Gastroesophageal sphincter (tissue), 4 donors: ENCODE measurements at regions not wholly inside any gene's neighbourhood (a gene's known extent, or its start where the extent isn't known, plus 50 kb on each side); places are given as distances from the start of the nearest gene placed in this dataset.

Source experiments
- ATAC-seq: fragments of 150-250 bp; one replicate; pipeline ENCODE4 v1.9.1; 2016; ENCODE audit warnings: mild to moderate bottlenecking, moderate library complexity
- H3K27ac ChIP-seq, 4 donors: fragments of 200-600 bp; sonication (generic) in 3 of 4; 1 replicate in 3 of 4; 2 replicates in 1 of 4; pipeline ENCODE4 v1.5.1; 2016 to 2019
- H3K27me3 ChIP-seq: fragments of 200-600 bp; sonication (generic); one replicate; pipeline ENCODE4 v1.5.1; 2019
- H3K36me3 ChIP-seq, 2 donors: fragments of 200-600 bp; sonication (generic); one replicate each; pipeline ENCODE4 v1.5.1; 2019; ENCODE audit warnings: control low read depth in 1 of 2
- H3K4me1 ChIP-seq, 3 donors: fragments of 200-600 bp; sonication (generic); 1 replicate in 2 of 3; 2 replicates in 1 of 3; pipeline ENCODE4 v1.5.1; 2016 to 2019; ENCODE audit warnings: control low read depth in 2 of 3
- H3K4me3 ChIP-seq, 2 donors: fragments of 200-600 bp; sonication (generic); one replicate each; pipeline ENCODE4 v1.5.1; 2019; ENCODE audit warnings: mild to moderate bottlenecking in 1 of 2, moderate library complexity in 1 of 2
- H3K9me3 ChIP-seq, 3 donors: fragments of 200-600 bp; sonication (generic); one replicate each; pipeline ENCODE4 v1.5.1; 2017 to 2019; ENCODE audit warnings: control low read depth in 2 of 3
- CTCF ChIP-seq, 4 experiments: fragments of 200-600 bp in 2 of 4; fragments of 450-650 bp in 2 of 4; sonication (generic) in 1 of 4; IDR thresholded peaks; one replicate each; pipeline ENCODE4 v1.5.1; 2017 to 2019; ENCODE audit warnings: antibody characterized with exemption in 4 of 4, mild to moderate bottlenecking in 2 of 4, moderate library complexity in 2 of 4
- EP300 ChIP-seq: sonication (generic); formaldehyde crosslinking; IDR thresholded peaks from one replicate; pipeline ENCODE4 v1.6.1; 2017; ENCODE audit warnings: antibody characterized with exemption, mild to moderate bottlenecking
- POLR2A ChIP-seq, 2 donors: fragments of 450-650 bp; IDR thresholded peaks; one replicate each; pipeline ENCODE4 v1.6.1; 2017; ENCODE audit warnings: antibody characterized with exemption in 2 of 2, mild to moderate bottlenecking in 2 of 2, moderate library complexity in 1 of 2
- POLR2AphosphoS5 ChIP-seq: sonication (generic); formaldehyde crosslinking; IDR thresholded peaks from one replicate; pipeline ENCODE4 v1.6.1; 2017; ENCODE audit warnings: antibody characterized with exemption
- WGBS, 2 donors: methylation state at CpG; one replicate each; pipeline ENCODE4 v1.1.5; 2018; ENCODE audit warnings: low coverage in 1 of 2; 5-methylcytosine and 5-hydroxymethylcytosine counted together

GRCh38 chr5:136686192-136686872 lies 321.0 kb upstream of the TRPC7 start:
- H3K27ac ChIP-seq = no peak overlapping the region
- peaks cover 0 to 41% (median 0%) of the 10 kb centered on the region in 3 donors for H3K9me3 ChIP-seq
- no peak overlapping the region for H3K4me3 ChIP-seq
- WGBS, 2 donors = 20% methylated on average over 1 of the region's 1 CpG; no CpG with 5 or more reads in 1 of the 2 donors
- TF ChIP-seq CTCF (IDR thresholded peaks at IDR 0.05) (no peak), POLR2AphosphoS5 (no peak), EP300 (no peak), POLR2A (IDR thresholded peaks at IDR 0.05) (no peak)
- H3K4me1 ChIP-seq = no peaks in the 10 kb centered on the region
- no peaks in the 10 kb centered on the region for H3K36me3 ChIP-seq
- no peaks in the 10 kb centered on the region for H3K27me3 ChIP-seq
- ATAC-seq = no peak

- H3K9me3 ChIP-seq = peaks cover 0 to 25% (median 0%) of the 10 kb centered on the region in 3 donors
- no peak for ATAC-seq
- no peaks in the 10 kb centered on the region for H3K27me3 ChIP-seq
- H3K4me1 ChIP-seq = no peaks in the 10 kb centered on the region
- no peak overlapping the region for H3K27ac ChIP-seq
- H3K4me3 ChIP-seq = no peak overlapping the region
- H3K36me3 ChIP-seq = no peaks in the 10 kb centered on the region
- no CpG with 5 or more reads among the region's 1 CpG for WGBS, 2 donors
- TF ChIP-seq EP300 = no peak
- no peak for TF ChIP-seq POLR2AphosphoS5
- TF ChIP-seq POLR2A (IDR thresholded peaks at IDR 0.05) = no peak
- no peak for TF ChIP-seq CTCF (IDR thresholded peaks at IDR 0.05)
These were observed 317.6 kb upstream of the TRPC7 start for GRCh38 chr5:136682986-136683385.

GRCh38 chr5:136679233-136679632 lies 313.9 kb upstream of the TRPC7 start:
- Histone ChIP-seq H3K27ac (no peak overlapping the region), H3K9me3 (no peaks in the 10 kb centered on the region), H3K4me1 (no peaks in the 10 kb centered on the region), H3K4me3 (no peak overlapping the region), H3K36me3 (no peaks in the 10 kb centered on the region), H3K27me3 (no peaks in the 10 kb centered on the region)
- 56 to 82% methylated on average over 8 to 9 of the region's 9 CpGs for WGBS, 2 donors
- ATAC-seq = no peak
- no peak for TF ChIP-seq EP300

- no peaks in the 10 kb centered on the region for H3K36me3 ChIP-seq
- H3K27ac ChIP-seq = no peak overlapping the region
- no peaks in the 10 kb centered on the region for H3K4me1 ChIP-seq
- H3K4me3 ChIP-seq = no peak overlapping the region
- no peak for ATAC-seq
- WGBS, 2 donors = 66 to 78% methylated on average over 3 of the region's 3 CpGs
- H3K9me3 ChIP-seq = no peaks in the 10 kb centered on the region
- TF ChIP-seq CTCF (IDR thresholded peaks at IDR 0.05) (no peak), POLR2AphosphoS5 (no peak), POLR2A (IDR thresholded peaks at IDR 0.05) (no peak), EP300 (no peak)
- H3K27me3 ChIP-seq = no peaks in the 10 kb centered on the region
These were observed 311.9 kb upstream of the TRPC7 start for GRCh38 chr5:136677217-136677616.

- Histone ChIP-seq H3K4me3 (no peak overlapping the region), H3K4me1 (no peaks in the 10 kb centered on the region), H3K27ac (no peak overlapping the region), H3K27me3 (no peaks in the 10 kb centered on the region), H3K36me3 (no peaks in the 10 kb centered on the region), H3K9me3 (no peaks in the 10 kb centered on the region)
- WGBS, 2 donors = 90% methylated on average over 2 of the region's 3 CpGs; no CpG with 5 or more reads in 1 of the 2 donors
- ATAC-seq = no peak
- no peak for TF ChIP-seq POLR2AphosphoS5
- TF ChIP-seq EP300 = no peak
- TF ChIP-seq POLR2A (IDR thresholded peaks at IDR 0.05) = no peak
- TF ChIP-seq CTCF (IDR thresholded peaks at IDR 0.05) = no peak
These were observed 311.3 kb upstream of the TRPC7 start for GRCh38 chr5:136676685-136677084.
